Esophagus muscularis mucosa (tissue), 4 donors: ENCODE measurements at regions not wholly inside any gene's neighbourhood (a gene's known extent, or its start where the extent isn't known, plus 50 kb on each side); places are given as distances from the start of the nearest gene placed in this dataset.
"Not testable (repeated sequence)": the region's sequence is repeated elsewhere in the genome, so short reads cannot be mapped to it uniquely, and the experiment has no call there.

Source experiments
- DNase-seq: peaks from one replicate; pipeline ENCODE4 v3.0.0-alpha.2; 2017; ENCODE audit errors: extremely low spot score
- H3K27ac ChIP-seq, 4 donors: fragments of 200-600 bp; sonication (generic); replicated peaks in 1 of 4; 1 replicate in 3 of 4; 2 replicates in 1 of 4; pipeline ENCODE4 v1.5.1; 2016 to 2019; ENCODE audit warnings: mild to moderate bottlenecking in 1 of 4
- H3K27me3 ChIP-seq, 4 donors: fragments of 200-600 bp; sonication (generic); one replicate each; pipeline versions ENCODE4 v1.5.1 to v1.6.0; 2016 to 2019
- H3K36me3 ChIP-seq, 4 donors: fragments of 200-600 bp; sonication (generic); one replicate each; pipeline ENCODE4 v1.5.1; 2016 to 2019
- H3K4me1 ChIP-seq, 4 donors: fragments of 200-600 bp; sonication (generic); one replicate each; pipeline ENCODE4 v1.5.1; 2016 to 2019
- H3K4me3 ChIP-seq, 4 donors: fragments of 200-600 bp; sonication (generic); 1 replicate in 2 of 4; 2 replicates in 2 of 4; pipeline ENCODE4 v1.5.1; 2016 to 2019; ENCODE audit warnings: mild to moderate bottlenecking in 4 of 4, moderate library complexity in 1 of 4
- H3K9me3 ChIP-seq, 4 donors: fragments of 200-600 bp; sonication (generic); 1 replicate in 3 of 4; 2 replicates in 1 of 4; pipeline ENCODE4 v1.5.1; 2016 to 2019
- CTCF ChIP-seq, 3 experiments: fragments of 200-600 bp in 2 of 3; fragments of 450-650 bp in 1 of 3; sonication (generic) in 2 of 3; IDR thresholded peaks; one replicate each; pipeline ENCODE4 v1.5.1; 2017 to 2019; ENCODE audit warnings: antibody characterized with exemption in 3 of 3, mild to moderate bottlenecking in 2 of 3, moderate library complexity in 1 of 3
- EP300 ChIP-seq: sonication (generic); formaldehyde crosslinking; IDR thresholded peaks from one replicate; pipeline ENCODE4 v1.6.1; 2017; ENCODE audit warnings: antibody characterized with exemption
- POLR2A ChIP-seq: fragments of 450-650 bp; IDR thresholded peaks from one replicate; pipeline ENCODE4 v1.6.1; 2017; ENCODE audit warnings: antibody characterized with exemption, moderate library complexity, mild to moderate bottlenecking, low read depth
- POLR2AphosphoS5 ChIP-seq, 2 donors: sonication (generic); formaldehyde crosslinking; IDR thresholded peaks; one replicate each; pipeline ENCODE4 v1.6.1; 2017; ENCODE audit warnings: antibody characterized with exemption in 2 of 2
- WGBS: methylation state at CpG from one replicate; pipeline ENCODE4 v1.1.5; 2018; 5-methylcytosine and 5-hydroxymethylcytosine counted together
- intact Hi-C: fragments of 100-400 bp; cut with DNase I; formaldehyde crosslinking; loops from one replicate; pipeline ENCODE4 v1.15.1; 2023

GRCh38 chr7:106756071-106756470 lies 95.1 kb upstream of the CCDC71L start:
- no peaks in the 10 kb centered on the region for H3K36me3 ChIP-seq
- TF ChIP-seq CTCF (IDR thresholded peaks at IDR 0.05) (no peak), POLR2A (no peak), EP300 (no peak), POLR2AphosphoS5 (IDR thresholded peaks at IDR 0.05) (no peak)
- DNase-seq: no peak
- H3K4me3 ChIP-seq: no peak overlapping the region
- H3K27ac ChIP-seq: no peak overlapping the region
- peaks cover 0 to 8% (median 7%) of the 10 kb centered on the region in 4 donors for H3K4me1 ChIP-seq
- H3K9me3 ChIP-seq: peaks cover 0 to 3% (median 0%) of the 10 kb centered on the region in 4 donors
- intact Hi-C loops: no loop called here
- H3K27me3 ChIP-seq: no peaks in the 10 kb centered on the region

- Histone ChIP-seq H3K27me3 (no peaks in the 10 kb centered on the region), H3K4me3 (no peak overlapping the region), H3K36me3 (no peaks in the 10 kb centered on the region), H3K27ac (no peak overlapping the region), H3K4me1 (peaks cover 0 to 8% (median 7%) of the 10 kb centered on the region in 4 donors), H3K9me3 (peaks cover 0 to 3% (median 0%) of the 10 kb centered on the region in 4 donors)
- WGBS: 73% methylated on average over 11 of the region's 11 CpGs
- DNase-seq: no peak
- TF ChIP-seq POLR2A (no peak), EP300 (no peak), POLR2AphosphoS5 (IDR thresholded peaks at IDR 0.05) (no peak), CTCF (IDR thresholded peaks at IDR 0.05) (no peak)
- intact Hi-C loops: no loop called here
These were observed 95.9 kb upstream of the CCDC71L start for GRCh38 chr7:106756884-106757283.

GRCh38 chr7:106757846-106758245 lies 96.9 kb upstream of the CCDC71L start:
- no peak overlapping the region for H3K4me3 ChIP-seq
- no peak for TF ChIP-seq CTCF (IDR thresholded peaks at IDR 0.05)
- TF ChIP-seq POLR2AphosphoS5 (IDR thresholded peaks at IDR 0.05): no peak
- TF ChIP-seq EP300: no peak
- no peak for TF ChIP-seq POLR2A
- DNase-seq: no peak
- no peaks in the 10 kb centered on the region for H3K27me3 ChIP-seq
- peaks cover 0 to 8% (median 7%) of the 10 kb centered on the region in 4 donors for H3K4me1 ChIP-seq
- H3K27ac ChIP-seq: no peak overlapping the region
- intact Hi-C loops: no loop called here
- 22% methylated on average over 2 of the region's 2 CpGs for WGBS
- H3K36me3 ChIP-seq: no peaks in the 10 kb centered on the region
- H3K9me3 ChIP-seq: peaks cover 0 to 3% (median 0%) of the 10 kb centered on the region in 4 donors

GRCh38 chr7:106762845-106763244 lies 101.9 kb upstream of the CCDC71L start:
- DNase-seq, H3K27me3 ChIP-seq, H3K9me3 ChIP-seq, H3K27ac ChIP-seq, intact Hi-C loops, H3K36me3 ChIP-seq, H3K4me3 ChIP-seq: not testable (repeated sequence)
- H3K4me1 ChIP-seq: peaks cover 0 to 22% (median 16%) of the 10 kb centered on the region in 4 donors
- WGBS: 98% methylated on average over 2 of the region's 2 CpGs

- intact Hi-C loops: no loop called here
- H3K4me3 ChIP-seq: no peak overlapping the region
- WGBS: 89% methylated on average over 2 of the region's 2 CpGs
These were observed 101.4 kb upstream of the PIK3CG start for GRCh38 chr7:106763717-106764116.

More at GRCh38 chr7:106763717-106764116, 101.4 kb upstream of the PIK3CG start:
- TF ChIP-seq POLR2A (no peak), EP300 (no peak), CTCF (IDR thresholded peaks at IDR 0.05) (no peak), POLR2AphosphoS5 (IDR thresholded peaks at IDR 0.05) (no peak)
- DNase-seq: no peak
- Histone ChIP-seq H3K36me3 (no peaks in the 10 kb centered on the region), H3K27ac (no peak overlapping the region), H3K9me3 (no peaks in the 10 kb centered on the region), H3K27me3 (no peaks in the 10 kb centered on the region), H3K4me1 (peaks cover 0 to 26% (median 21%) of the 10 kb centered on the region in 4 donors)
